GM10266 (cell line): ENCODE measurements at regions not wholly inside any gene's neighbourhood (a gene's known extent, or its start where the extent isn't known, plus 50 kb on each side); places are given as distances from the start of the nearest gene placed in this dataset.
"Not testable (repeated sequence)": the region's sequence is repeated elsewhere in the genome, so short reads cannot be mapped to it uniquely, and the experiment has no call there.

Experiments used
- DNase-seq: peaks from one replicate; pipeline ENCODE4 v3.0.0; 2012; ENCODE audit errors: extremely low spot score
- CTCF ChIP-seq: IDR thresholded peaks from 2 replicates; pipeline ENCODE4 v1.5.1; 2012; ENCODE audit warnings: mild to moderate bottlenecking, low read depth; ENCODE audit not compliant: control insufficient read depth, insufficient read depth; ENCODE audit errors: missing control alignments

- DNase-seq: no peak
- TF ChIP-seq CTCF: no peak
Measured at GRCh38 chr13:48819376-48819775, 156.3 kb upstream of the FNDC3A start.

- TF ChIP-seq CTCF: no peak
- DNase-seq: no peak
Measured at GRCh38 chr13:48819899-48820298, 155.8 kb upstream of the FNDC3A start.

GRCh38 chr13:48823526-48823925 lies 152.2 kb upstream of the FNDC3A start:
- not testable (repeated sequence) for DNase-seq

GRCh38 chr13:48826039-48826438 lies 149.7 kb upstream of the FNDC3A start:
- DNase-seq: no peak
- TF ChIP-seq CTCF: no peak

- not testable (repeated sequence) for DNase-seq
Measured at GRCh38 chr13:48826922-48827454, 148.7 kb upstream of the FNDC3A start.

- no peak for DNase-seq
- TF ChIP-seq CTCF: no peak
Measured at GRCh38 chr13:48827709-48828108, 148.0 kb upstream of the FNDC3A start.

GRCh38 chr13:48828962-48829411 lies 146.7 kb upstream of the FNDC3A start:
- no peak for DNase-seq
- TF ChIP-seq CTCF: no peak

GRCh38 chr13:48829536-48829935 lies 146.2 kb upstream of the FNDC3A start:
- TF ChIP-seq CTCF: no peak
- no peak for DNase-seq
